WERI-Rb-1 (cell line): ENCODE measurements at regions not wholly inside any gene's neighbourhood (a gene's known extent, or its start where the extent isn't known, plus 50 kb on each side); places are given as distances from the start of the nearest gene placed in this dataset.

Experiments
- DNase-seq: peaks from one replicate; pipeline ENCODE4 v3.0.0-alpha.2; 2020
- H3K27ac ChIP-seq: fragments of 250-450 bp; sonication (Bioruptor Pico); 2 replicates; pipeline ENCODE4 v1.5.1; 2020; ENCODE audit warnings: mild to moderate bottlenecking, moderate library complexity
- H3K27me3 ChIP-seq: fragments of 250-450 bp; sonication (Bioruptor Pico); 2 replicates; pipeline ENCODE4 v1.5.1; 2021; ENCODE audit warnings: mild to moderate bottlenecking, low read depth, moderate library complexity; ENCODE audit not compliant: insufficient read depth, severe bottlenecking
- H3K36me3 ChIP-seq: fragments of 250-450 bp; sonication (Bioruptor Pico); 2 replicates; pipeline ENCODE4 v1.5.1; 2020; ENCODE audit warnings: mild to moderate bottlenecking, moderate library complexity
- H3K4me3 ChIP-seq: 2 replicates; pipeline ENCODE4 v1.5.1; 2011; ENCODE audit warnings: low read depth, mild to moderate bottlenecking, control low read depth, low read length
- H3K9me3 ChIP-seq: fragments of 250-450 bp; sonication (Bioruptor Pico); 2 replicates; pipeline ENCODE4 v1.5.1; 2021; ENCODE audit warnings: mild to moderate bottlenecking, moderate library complexity; ENCODE audit not compliant: severe bottlenecking
- CTCF ChIP-seq: IDR thresholded peaks from 2 replicates; pipeline ENCODE4 v1.5.1; 2011; ENCODE audit warnings: low read depth, mild to moderate bottlenecking, control low read depth, inconsistent platforms, low read length

- H3K4me3 ChIP-seq = no peak overlapping the region
- no peak for DNase-seq
- TF ChIP-seq CTCF = no peak
- H3K27me3 ChIP-seq = no peaks in the 10 kb centered on the region
- no peaks in the 10 kb centered on the region for H3K36me3 ChIP-seq
- H3K9me3 ChIP-seq = no peaks in the 10 kb centered on the region
- H3K27ac ChIP-seq = no peak overlapping the region
These were observed 538.3 kb upstream of the CDH2 start for GRCh38 chr18:28715206-28715605.

- Histone ChIP-seq H3K36me3 (no peaks in the 10 kb centered on the region), H3K9me3 (no peaks in the 10 kb centered on the region), H3K27me3 (no peaks in the 10 kb centered on the region), H3K4me3 (no peak overlapping the region), H3K27ac (no peak overlapping the region)
- DNase-seq = no peak
- TF ChIP-seq CTCF = no peak
These were observed 537.6 kb upstream of the CDH2 start for GRCh38 chr18:28714498-28714897.

GRCh38 chr18:28712796-28713425 lies 536.0 kb upstream of the CDH2 start:
- Histone ChIP-seq H3K27me3 (no peaks in the 10 kb centered on the region), H3K27ac (no peak overlapping the region), H3K4me3 (no peak overlapping the region), H3K9me3 (no peaks in the 10 kb centered on the region), H3K36me3 (no peaks in the 10 kb centered on the region)
- DNase-seq = no peak
- TF ChIP-seq CTCF = no peak

GRCh38 chr18:28712172-28712571 lies 535.2 kb upstream of the CDH2 start:
- no peak for TF ChIP-seq CTCF
- Histone ChIP-seq H3K4me3 (no peak overlapping the region), H3K36me3 (no peaks in the 10 kb centered on the region), H3K27me3 (no peaks in the 10 kb centered on the region), H3K27ac (no peak overlapping the region), H3K9me3 (no peaks in the 10 kb centered on the region)
- no peak for DNase-seq

GRCh38 chr18:28711096-28711495 lies 534.2 kb upstream of the CDH2 start:
- Histone ChIP-seq H3K27me3 (no peaks in the 10 kb centered on the region), H3K4me3 (no peak overlapping the region), H3K36me3 (no peaks in the 10 kb centered on the region), H3K27ac (no peak overlapping the region), H3K9me3 (no peaks in the 10 kb centered on the region)
- no peak for DNase-seq
- no peak for TF ChIP-seq CTCF

- Histone ChIP-seq H3K4me3 (no peak overlapping the region), H3K9me3 (no peaks in the 10 kb centered on the region), H3K36me3 (no peaks in the 10 kb centered on the region), H3K27ac (no peak overlapping the region), H3K27me3 (no peaks in the 10 kb centered on the region)
- TF ChIP-seq CTCF = no peak
- no peak for DNase-seq
These were observed 530.1 kb upstream of the CDH2 start for GRCh38 chr18:28707006-28707405.
